Liver (tissue), 7 donors: ENCODE measurements at regions not wholly inside any gene's neighbourhood (a gene's known extent, or its start where the extent isn't known, plus 50 kb on each side); places are given as distances from the start of the nearest gene placed in this dataset.

Experiments used
- DNase-seq: peaks from one replicate; pipeline ENCODE4 v3.0.0-alpha.2; 2017; ENCODE audit warnings: low spot score
- H3K27ac ChIP-seq, 2 donors: one replicate each; pipeline ENCODE4 v1.7.0; 2013; ENCODE audit warnings: inconsistent platforms in 2 of 2, low read length in 2 of 2, control low read depth in 1 of 2, low read depth in 1 of 2, mild to moderate bottlenecking in 1 of 2
- H3K27me3 ChIP-seq, 4 donors: one replicate each; pipeline versions ENCODE4 v1.6.1 to v1.7.0; 2013; ENCODE audit warnings: low read length in 3 of 4, inconsistent platforms in 1 of 4, mild to moderate bottlenecking in 1 of 4, moderate library complexity in 1 of 4; ENCODE audit not compliant: control insufficient read depth in 4 of 4, insufficient read depth in 4 of 4
- H3K36me3 ChIP-seq, 4 donors: one replicate each; pipeline versions ENCODE4 v1.6.1 to v1.7.0; 2013; ENCODE audit warnings: low read length in 3 of 4, mild to moderate bottlenecking in 3 of 4, low read depth in 1 of 4, moderate library complexity in 1 of 4; ENCODE audit not compliant: control insufficient read depth in 4 of 4, insufficient read depth in 3 of 4
- H3K4me1 ChIP-seq, 4 donors: one replicate each; pipeline versions ENCODE4 v1.6.1 to v1.7.0; 2013; ENCODE audit warnings: low read length in 3 of 4, mild to moderate bottlenecking in 3 of 4, moderate library complexity in 1 of 4; ENCODE audit not compliant: control insufficient read depth in 4 of 4, insufficient read depth in 4 of 4
- H3K4me3 ChIP-seq, 3 donors: one replicate each; pipeline versions ENCODE4 v1.6.1 to v1.7.0; 2013; ENCODE audit warnings: low read length in 3 of 3, control low read depth in 1 of 3, low read depth in 1 of 3, mild to moderate bottlenecking in 1 of 3
- H3K9ac ChIP-seq, 2 donors: one replicate each; pipeline ENCODE4 v1.7.0; 2013; ENCODE audit warnings: low read length in 2 of 2, mild to moderate bottlenecking in 2 of 2, moderate library complexity in 2 of 2, control low read depth in 1 of 2, low read depth in 1 of 2
- H3K9me3 ChIP-seq, 4 donors: one replicate each; pipeline versions ENCODE4 v1.6.1 to v1.7.0; 2013; ENCODE audit warnings: low read length in 3 of 4; ENCODE audit not compliant: control insufficient read depth in 4 of 4
- ATF3 ChIP-seq: IDR thresholded peaks from 2 replicates; pipeline ENCODE4 v1.6.1; 2016; ENCODE audit warnings: antibody characterized with exemption
- EGR1 ChIP-seq, 2 donors: IDR thresholded peaks; 2 replicates each; pipeline ENCODE4 v1.6.1; 2016 to 2018; ENCODE audit warnings: antibody characterized with exemption in 2 of 2, low read depth in 2 of 2
- FOXA2 ChIP-seq: IDR thresholded peaks from 2 replicates; pipeline ENCODE4 v1.6.1; 2016; ENCODE audit warnings: antibody characterized with exemption
- GABPA ChIP-seq, 2 donors: IDR thresholded peaks in 1 of 2; conservative IDR thresholded peaks in 1 of 2; 2 replicates each; pipeline ENCODE4 v1.6.1; 2016; ENCODE audit warnings: antibody characterized with exemption in 2 of 2, mild to moderate bottlenecking in 1 of 2, moderate library complexity in 1 of 2
- HNF4G ChIP-seq: IDR thresholded peaks from 2 replicates; pipeline ENCODE4 v1.6.1; 2016; ENCODE audit warnings: antibody characterized with exemption
- JUND ChIP-seq, 2 donors: IDR thresholded peaks; 2 replicates each; pipeline ENCODE4 v1.6.1; 2016; ENCODE audit warnings: antibody characterized with exemption in 2 of 2
- MAX ChIP-seq: IDR thresholded peaks from 2 replicates; pipeline ENCODE4 v1.6.1; 2016; ENCODE audit warnings: antibody characterized with exemption
- NR2F2 ChIP-seq: IDR thresholded peaks from 2 replicates; pipeline ENCODE4 v1.6.1; 2016; ENCODE audit warnings: antibody characterized with exemption
- RAD21 ChIP-seq, 2 donors: IDR thresholded peaks; 2 replicates each; pipeline ENCODE4 v1.6.1; 2016; ENCODE audit warnings: antibody characterized with exemption in 2 of 2, mild to moderate bottlenecking in 2 of 2
- REST ChIP-seq: IDR thresholded peaks from 2 replicates; pipeline ENCODE4 v1.6.1; 2016; ENCODE audit warnings: antibody characterized with exemption, mild to moderate bottlenecking
- RXRA ChIP-seq, 2 donors: IDR thresholded peaks; 2 replicates each; pipeline ENCODE4 v1.6.1; 2017 to 2018; ENCODE audit warnings: antibody characterized with exemption in 2 of 2, mild to moderate bottlenecking in 1 of 2
- TAF1 ChIP-seq: conservative IDR thresholded peaks from 2 replicates; pipeline ENCODE4 v1.6.1; 2016; ENCODE audit warnings: antibody characterized with exemption, mild to moderate bottlenecking
- YY1 ChIP-seq: IDR thresholded peaks from 2 replicates; pipeline ENCODE4 v1.6.1; 2016; ENCODE audit warnings: antibody characterized with exemption, mild to moderate bottlenecking
- ZBTB33 ChIP-seq: IDR thresholded peaks from 2 replicates; pipeline ENCODE4 v1.6.1; 2016; ENCODE audit warnings: antibody characterized with exemption
- WGBS: extraction: QIAGEN DNeasy Blood & Tissue Kit; methylation state at CpG from one replicate; pipeline ENCODE4 v1.1.7; 2013; 5-methylcytosine and 5-hydroxymethylcytosine counted together
- donor health status: healthy.
- donor health status: healthy.
- donor health status: healthy.
- donor health status: healthy.

GRCh38 chr15:95836536-95836935, 494.0 kb upstream of the NR2F2 start:
- no peaks in the 10 kb centered on the region for H3K36me3 ChIP-seq
- TF ChIP-seq NR2F2: no peak
- TF ChIP-seq TAF1: no peak
- no peak for TF ChIP-seq JUND (IDR thresholded peaks at IDR 0.05)
- no peak for TF ChIP-seq REST
- no peak for TF ChIP-seq YY1
- H3K27ac ChIP-seq: no peak overlapping the region
- H3K4me3 ChIP-seq: no peak overlapping the region
- no peak for DNase-seq
- 41% methylated on average over 1 of the region's 1 CpG for WGBS
- H3K4me1 ChIP-seq: no peaks in the 10 kb centered on the region
- H3K9ac ChIP-seq: no peak overlapping the region
- no peaks in the 10 kb centered on the region for H3K27me3 ChIP-seq
- H3K9me3 ChIP-seq: peaks cover 0 to 2% (median 0%) of the 10 kb centered on the region in 4 donors

- DNase-seq: no peak
- H3K36me3 ChIP-seq: no peaks in the 10 kb centered on the region
- H3K4me3 ChIP-seq: no peak overlapping the region
- H3K27me3 ChIP-seq: no peaks in the 10 kb centered on the region
- TF ChIP-seq GABPA (IDR thresholded peaks at IDR 0.05 in 1 of 2, conservative IDR thresholded peaks at IDR 0.05 in 1 of 2): no peak
- no peak for TF ChIP-seq RAD21 (IDR thresholded peaks at IDR 0.05)
- TF ChIP-seq ATF3: no peak
- TF ChIP-seq HNF4G: no peak
- TF ChIP-seq RXRA (IDR thresholded peaks at IDR 0.05): no peak
- TF ChIP-seq ZBTB33: no peak
- TF ChIP-seq MAX: no peak
- no peak for TF ChIP-seq EGR1 (IDR thresholded peaks at IDR 0.05; ENCODE audit: low read depth in 2 of 2)
- no peak for TF ChIP-seq FOXA2
- no peak overlapping the region for H3K27ac ChIP-seq
- 92% methylated on average over 4 of the region's 4 CpGs for WGBS
- no peaks in the 10 kb centered on the region for H3K4me1 ChIP-seq
- peaks cover 0 to 2% (median 0%) of the 10 kb centered on the region in 4 donors for H3K9me3 ChIP-seq
- no peak overlapping the region for H3K9ac ChIP-seq
Measured at GRCh38 chr15:95837341-95838004, 493.0 kb upstream of the NR2F2 start.
